ENCODE measurements at regions not wholly inside any gene's neighbourhood (a gene's known extent, or its start where the extent isn't known, plus 50 kb on each side); places are given as distances from the start of the nearest gene placed in this dataset.

- TF ChIP-seq EP300 (IDR thresholded peaks at IDR 0.05; ENCODE audit: borderline replicate concordance) (no peak), RAD21 (IDR thresholded peaks at IDR 0.05; ENCODE audit: low read depth) (no peak)
- TF ChIP-seq, protein P1, sequence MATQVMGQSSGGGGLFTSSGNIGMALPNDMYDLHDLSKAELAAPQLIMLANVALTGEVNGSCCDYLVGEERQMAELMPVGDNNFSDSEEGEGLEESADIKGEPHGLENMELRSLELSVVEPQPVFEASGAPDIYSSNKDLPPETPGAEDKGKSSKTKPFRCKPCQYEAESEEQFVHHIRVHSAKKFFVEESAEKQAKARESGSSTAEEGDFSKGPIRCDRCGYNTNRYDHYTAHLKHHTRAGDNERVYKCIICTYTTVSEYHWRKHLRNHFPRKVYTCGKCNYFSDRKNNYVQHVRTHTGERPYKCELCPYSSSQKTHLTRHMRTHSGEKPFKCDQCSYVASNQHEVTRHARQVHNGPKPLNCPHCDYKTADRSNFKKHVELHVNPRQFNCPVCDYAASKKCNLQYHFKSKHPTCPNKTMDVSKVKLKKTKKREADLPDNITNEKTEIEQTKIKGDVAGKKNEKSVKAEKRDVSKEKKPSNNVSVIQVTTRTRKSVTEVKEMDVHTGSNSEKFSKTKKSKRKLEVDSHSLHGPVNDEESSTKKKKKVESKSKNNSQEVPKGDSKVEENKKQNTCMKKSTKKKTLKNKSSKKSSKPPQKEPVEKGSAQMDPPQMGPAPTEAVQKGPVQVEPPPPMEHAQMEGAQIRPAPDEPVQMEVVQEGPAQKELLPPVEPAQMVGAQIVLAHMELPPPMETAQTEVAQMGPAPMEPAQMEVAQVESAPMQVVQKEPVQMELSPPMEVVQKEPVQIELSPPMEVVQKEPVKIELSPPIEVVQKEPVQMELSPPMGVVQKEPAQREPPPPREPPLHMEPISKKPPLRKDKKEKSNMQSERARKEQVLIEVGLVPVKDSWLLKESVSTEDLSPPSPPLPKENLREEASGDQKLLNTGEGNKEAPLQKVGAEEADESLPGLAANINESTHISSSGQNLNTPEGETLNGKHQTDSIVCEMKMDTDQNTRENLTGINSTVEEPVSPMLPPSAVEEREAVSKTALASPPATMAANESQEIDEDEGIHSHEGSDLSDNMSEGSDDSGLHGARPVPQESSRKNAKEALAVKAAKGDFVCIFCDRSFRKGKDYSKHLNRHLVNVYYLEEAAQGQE (IDR thresholded peaks at IDR 0.05; ENCODE audit: low read depth): no peak
Observed at GRCh38 chr14:28515571-28515970, 251.0 kb upstream of the FOXG1 start.
